ENCODE measurements at regions not wholly inside any gene's neighbourhood (a gene's known extent, or its start where the extent isn't known, plus 50 kb on each side); places are given as distances from the start of the nearest gene placed in this dataset.

DNA sequence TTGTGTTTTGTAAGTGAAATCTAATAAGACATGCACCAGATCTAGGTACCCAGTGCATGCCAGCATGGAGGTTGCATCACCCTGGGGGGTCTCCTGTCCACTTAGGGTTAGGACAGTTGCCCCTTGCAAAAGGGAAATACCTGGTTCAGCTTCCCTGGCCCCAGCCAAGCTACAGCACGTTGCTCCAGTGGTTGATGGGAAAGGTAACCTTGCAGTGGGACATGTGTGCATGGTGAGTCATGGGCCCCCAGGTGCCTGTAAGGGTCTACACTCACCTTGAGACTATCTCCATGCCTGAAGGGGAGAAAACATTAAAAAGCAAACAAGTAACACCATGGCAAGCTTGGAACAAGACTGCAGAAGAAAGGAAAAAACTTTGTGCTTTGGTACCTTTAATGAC is 143.9 kb downstream of the LSM5 start:
- DNase-seq, result no peak

DNA sequence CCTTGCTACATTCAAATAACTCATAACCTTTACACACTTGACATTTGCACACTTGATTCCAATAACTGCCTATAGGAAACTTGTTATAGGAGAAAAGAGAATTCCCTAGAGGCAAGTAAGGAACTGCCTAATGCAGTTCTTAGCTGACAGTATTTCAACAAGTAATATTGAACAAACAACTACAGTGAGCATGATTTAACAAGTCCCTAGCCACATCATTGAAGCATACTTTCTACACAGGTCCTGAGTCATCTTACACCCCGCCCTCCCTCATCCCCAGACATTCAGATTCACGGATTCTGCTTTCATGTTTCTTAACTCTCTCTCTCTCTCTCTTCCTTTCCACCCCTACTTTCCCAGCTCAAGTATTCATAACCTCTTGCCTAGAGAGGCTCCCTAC is 153.5 kb downstream of the LSM5 start:
- DNase-seq, result no peak

DNA sequence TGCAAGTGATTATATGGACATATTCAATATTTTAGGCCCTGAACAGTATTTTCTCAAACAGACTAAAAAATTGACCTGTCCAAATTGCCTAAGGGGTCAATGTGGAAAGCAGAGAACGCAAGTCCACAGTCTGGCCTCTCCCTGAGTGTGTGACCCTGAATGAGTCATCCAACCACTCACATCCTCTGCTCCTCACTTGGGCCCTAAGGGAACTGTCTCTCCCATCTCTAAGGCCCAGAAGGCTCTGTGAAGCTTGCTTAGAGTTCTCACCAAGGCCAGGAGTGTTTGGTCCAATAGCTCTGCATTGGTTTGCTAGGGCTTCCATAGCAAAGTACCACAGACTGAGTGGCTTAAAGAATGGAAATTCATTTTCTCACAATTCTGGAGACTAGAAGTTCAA is 155.1 kb downstream of the LSM5 start:
- DNase-seq, result no peak

DNA sequence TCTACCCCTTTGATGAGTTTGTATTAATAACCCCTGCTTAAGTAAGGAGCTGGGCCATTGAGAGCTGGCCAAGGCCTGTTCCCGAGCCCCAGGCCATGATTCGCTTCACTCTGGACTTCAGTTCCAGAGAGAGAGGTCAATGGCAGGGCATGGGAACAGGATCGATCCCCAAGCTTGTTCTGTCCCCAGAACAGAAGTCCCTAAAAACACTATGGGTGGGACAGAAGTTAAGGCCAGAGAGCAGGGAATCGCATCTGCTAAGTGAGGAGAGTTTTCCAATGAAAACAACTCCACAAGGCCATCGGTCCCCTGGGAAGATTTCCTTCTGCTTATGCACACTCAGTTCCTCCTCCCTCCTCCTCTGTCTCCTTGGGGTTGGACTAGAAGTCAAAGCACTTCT is 159.6 kb downstream of the LSM5 start:
- DNase-seq, result no peak

DNA sequence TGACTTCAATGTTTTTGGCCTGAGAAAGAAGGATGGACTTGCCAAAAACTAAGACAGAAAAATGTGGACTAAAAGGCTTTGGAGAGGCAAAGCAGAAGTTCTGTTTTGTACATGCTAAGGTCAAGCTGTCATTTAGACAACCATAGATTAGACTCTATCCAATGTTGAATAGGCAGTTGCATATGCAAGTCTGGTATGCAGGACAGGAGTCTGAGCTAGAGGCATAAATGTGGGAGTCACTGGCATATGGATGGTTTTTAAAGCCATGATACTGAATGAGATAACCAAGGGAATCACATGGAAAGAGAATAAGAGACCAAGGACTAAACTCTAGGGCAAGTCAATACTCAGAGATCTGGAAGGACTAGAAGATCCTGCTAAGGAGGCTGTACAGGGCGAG is 164.1 kb downstream of the LSM5 start:
- DNase-seq, result no peak

DNA sequence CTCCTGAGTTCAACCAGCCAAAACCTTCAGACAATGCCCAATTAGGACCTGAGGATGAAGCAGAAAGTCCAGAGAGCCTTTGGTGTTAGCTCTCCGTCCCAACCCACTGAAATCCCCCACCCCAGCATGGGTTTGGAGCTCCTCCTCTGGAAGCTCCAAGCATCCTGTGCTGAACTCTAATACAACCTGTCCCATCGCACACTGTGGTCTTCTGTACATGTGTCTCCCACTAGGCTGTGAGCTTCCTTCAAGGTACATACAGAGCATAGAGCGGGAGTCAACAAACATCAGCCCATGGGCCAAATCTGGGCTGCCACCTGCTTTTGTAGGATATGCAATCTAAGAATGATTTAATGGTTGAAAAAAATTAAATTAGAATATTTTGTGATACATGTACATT is 166.5 kb downstream of the LSM5 start:
- DNase-seq, result no peak

DNA sequence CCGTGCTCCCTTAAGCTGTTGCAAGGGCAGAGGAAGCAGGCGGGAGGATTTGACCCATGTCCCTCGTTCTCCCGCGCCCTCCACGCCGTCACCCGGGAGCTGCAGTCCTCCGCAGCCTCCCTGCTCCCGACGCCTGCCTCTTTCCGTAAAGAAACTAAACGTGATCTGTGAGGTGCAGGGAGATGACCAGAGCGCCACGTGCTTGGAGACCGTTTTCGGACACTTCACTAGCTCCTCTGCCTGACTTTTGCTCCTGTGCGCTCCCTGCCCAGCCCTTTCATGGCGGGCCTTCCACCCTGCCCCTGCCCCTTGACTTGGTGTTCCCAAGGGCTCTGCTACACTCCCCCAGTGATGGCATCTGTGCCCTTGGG is 171.2 kb downstream of the LSM5 start:
- DNase-seq, result no peak

DNA sequence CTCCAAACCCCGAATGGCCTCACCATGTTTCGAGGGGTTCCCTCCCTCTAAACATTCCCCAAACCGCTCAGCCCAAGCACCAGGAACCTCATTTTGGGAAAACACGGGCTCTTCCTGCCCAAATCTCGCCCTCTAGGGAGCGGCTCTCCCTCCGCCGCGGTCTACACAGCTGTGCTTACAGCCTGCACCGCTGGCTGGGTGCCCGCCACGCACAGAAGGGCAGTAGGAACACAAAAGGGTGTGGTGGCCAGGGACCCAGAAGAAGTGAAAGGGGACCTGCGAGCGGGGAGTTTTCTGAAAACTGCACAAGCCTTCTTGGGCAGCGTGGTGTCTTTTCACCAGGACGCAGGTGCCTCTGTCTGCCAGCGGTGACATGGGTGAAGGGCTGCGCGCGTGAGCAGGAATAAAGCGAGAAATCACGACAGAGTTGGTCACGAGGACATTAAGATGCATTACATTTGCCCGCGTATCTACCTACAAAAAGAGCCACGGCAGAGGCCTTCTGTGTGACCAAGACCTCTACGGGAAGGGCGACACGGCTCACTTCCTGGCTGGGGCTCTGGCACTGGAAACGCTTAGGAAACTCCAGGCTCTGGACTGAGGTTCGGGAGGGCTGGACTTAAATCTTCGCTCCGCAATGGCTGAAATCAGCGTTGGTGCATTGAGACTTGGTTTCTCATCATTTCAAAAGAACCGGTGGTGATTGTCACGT is 171.7 kb downstream of the LSM5 start:
- no peak for DNase-seq

DNA sequence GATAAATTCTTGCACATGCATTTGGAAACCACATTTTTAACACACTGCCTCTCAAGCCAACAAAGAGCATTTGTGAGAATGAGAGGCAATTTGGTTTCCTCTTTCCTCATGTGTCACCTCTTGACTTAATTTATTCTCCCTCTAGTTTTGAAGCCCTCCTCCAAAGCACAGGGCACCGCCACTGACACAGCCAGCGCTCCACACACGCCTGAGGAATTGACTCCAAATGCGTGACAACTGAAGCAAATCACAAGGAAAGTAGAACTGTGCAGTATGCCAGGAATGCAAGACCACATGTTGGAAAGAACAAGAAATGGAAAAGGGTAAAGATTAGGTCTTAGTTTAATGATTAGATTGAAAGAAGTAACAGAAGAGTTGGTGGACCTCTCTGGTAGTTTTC is 173.3 kb downstream of the LSM5 start:
- DNase-seq, result no peak

DNA sequence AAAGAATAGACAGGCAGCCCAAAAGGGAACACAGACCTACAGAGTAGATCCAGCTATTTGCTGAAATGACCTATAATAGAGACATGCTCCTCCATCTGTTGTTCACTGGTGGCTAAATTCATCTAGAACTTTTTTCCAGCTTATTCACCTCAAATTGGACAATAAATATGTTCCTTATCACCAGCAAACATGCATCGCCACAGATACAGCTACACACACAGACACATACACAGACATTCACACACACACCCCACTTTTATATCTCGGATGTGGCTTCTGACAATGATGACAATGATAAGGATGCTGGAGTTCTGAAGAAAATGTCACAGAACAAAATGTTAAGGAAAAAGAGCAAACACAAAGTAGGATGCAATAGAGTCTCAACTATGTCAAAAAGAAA is 175.4 kb downstream of the LSM5 start:
- no peak for DNase-seq

DNA sequence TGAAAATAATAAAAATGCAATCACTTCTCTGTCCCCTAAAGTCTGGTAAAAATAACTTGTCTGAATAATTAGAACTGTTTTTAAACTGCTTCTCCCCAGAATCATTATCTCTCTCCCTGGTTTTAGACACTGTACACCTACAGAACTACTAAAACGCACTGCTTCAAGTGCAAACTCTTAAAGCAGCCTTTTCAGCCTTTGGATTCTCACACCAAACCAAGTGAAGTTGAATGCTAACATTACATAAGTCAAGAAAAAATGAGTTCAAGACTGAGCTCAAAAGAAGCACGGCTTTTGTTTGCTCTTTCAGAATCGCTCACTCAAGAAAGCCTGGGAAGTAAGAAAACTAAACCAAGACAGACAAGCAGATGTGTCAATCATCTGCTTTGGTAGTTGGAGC is 188.8 kb downstream of the LSM5 start:
- DNase-seq, result no peak

DNA sequence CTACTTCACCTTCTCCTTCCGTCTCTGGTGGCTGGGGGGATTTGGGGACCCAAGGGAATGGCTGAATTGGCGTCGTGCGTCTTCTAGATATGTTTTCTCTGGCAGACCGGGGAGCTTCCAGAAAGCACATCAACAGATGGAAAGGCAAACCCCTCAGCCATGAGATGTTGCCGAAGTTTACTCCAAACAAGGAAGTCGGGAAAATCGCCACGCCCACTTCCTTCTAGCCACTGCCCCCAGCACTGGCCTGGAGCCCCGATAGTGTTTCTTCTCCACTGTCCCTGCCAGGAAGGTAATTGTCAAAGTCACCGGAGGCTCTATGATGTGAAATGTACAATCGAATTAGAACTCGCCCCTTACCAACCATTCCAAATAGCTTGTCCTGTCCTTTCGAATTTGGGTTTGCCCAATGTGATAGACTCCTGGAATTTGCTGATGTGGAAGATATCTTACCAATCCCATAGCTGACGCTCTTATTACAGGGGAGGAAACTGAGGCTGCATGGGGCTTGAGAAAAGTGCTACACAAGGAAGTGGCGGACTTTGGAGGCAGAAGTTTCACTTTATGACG is 191.0 kb downstream of the LSM5 start:
- DNase-seq, result no peak

DNA sequence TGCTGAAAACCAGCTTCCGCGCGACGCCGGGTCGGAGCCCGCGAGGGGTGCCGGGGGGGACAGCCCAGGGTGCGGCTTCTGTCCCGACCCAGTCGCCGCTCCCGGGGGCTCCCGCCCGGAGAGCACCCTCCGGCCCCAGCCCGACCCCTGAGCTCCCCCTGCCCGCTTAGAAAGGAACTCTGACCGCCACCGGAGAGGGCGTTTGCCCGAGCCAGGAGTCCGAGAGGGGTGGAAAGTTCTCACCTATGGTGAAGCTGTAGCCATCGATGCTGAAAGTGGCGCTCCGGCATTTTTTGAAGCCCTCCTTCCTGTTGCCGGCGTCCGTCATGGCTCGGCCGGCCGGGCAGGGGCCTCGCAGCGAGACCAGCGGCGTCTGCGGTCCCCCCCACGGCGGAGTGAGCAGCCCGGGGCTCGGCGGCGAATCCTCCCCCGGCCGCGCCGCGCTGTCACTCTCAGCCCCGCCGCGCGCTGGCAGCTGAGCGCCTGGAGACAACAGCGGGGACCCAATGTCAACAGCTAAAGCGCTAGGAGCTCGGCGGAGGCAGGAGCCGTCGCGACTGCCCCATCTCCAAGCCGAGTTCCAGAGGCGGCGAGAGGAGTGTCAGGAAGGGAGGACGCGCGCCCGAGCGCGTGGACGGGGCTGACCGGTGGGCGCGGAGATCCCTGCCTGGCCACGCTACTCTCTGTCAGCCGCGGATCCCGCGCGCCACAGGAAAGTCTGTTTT is 191.6 kb downstream of the LSM5 start:
- DNase-seq, result no peak

DNA sequence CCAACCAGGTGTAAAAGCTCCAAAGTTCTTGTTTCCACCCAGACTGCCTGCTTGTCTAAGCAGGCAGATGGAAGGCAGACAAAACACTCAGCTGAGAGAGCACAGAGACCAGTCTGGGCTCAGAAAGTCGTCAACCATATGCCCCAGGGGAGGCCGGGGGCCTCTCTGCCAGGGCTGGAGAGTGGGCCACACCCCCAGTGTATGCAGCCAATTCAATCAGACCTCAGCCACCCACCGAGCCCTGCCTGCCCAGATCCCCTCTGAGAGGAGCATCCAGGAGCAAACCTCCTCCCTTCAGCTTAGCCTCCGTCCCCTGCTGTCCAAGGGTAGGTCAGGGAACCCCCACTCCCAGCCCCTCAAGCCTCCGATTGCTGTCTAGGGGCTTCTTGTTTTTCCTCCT is 196.3 kb downstream of the LSM5 start:
- no peak for DNase-seq

DNA sequence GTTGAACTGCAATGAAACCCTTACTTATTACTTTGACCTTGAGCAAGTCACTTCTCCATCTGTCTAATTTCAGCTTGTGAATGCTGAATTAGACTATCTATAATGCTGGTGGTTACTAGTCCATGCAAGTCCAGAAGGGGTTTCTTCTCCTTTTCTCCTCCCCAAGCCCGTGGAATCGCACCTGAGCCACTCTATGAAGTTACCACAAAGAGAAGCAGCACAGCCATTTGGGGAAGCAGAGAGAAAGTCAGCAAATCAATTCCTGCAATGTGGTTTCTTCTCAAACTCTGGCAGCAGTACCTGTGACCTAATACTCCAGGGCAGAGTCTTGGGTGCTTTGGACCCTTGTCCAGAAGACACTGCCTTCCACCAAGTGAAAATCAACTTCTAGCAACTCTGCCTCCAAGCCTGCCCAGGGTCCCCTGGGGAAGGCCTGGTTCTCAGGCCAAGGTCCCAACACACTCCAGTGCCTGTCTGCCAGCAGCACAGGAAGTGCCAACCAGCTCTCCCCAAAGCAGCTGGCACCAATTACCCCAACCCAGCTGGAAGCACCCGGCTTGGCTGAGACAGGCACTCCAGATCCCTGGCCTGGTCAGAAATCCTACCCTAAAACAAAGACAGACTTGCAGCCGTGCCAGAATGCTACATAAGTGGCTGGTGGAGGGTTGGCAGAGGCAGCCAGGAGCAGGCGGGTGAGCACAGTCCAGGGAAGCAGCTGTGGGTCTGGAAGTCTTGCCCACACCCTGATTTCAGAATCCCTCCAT is 200.3 kb downstream of the LSM5 start:
- DNase-seq, result peak in 10 of 14 donors; percentile 2 to 81 (median 54)

DNA sequence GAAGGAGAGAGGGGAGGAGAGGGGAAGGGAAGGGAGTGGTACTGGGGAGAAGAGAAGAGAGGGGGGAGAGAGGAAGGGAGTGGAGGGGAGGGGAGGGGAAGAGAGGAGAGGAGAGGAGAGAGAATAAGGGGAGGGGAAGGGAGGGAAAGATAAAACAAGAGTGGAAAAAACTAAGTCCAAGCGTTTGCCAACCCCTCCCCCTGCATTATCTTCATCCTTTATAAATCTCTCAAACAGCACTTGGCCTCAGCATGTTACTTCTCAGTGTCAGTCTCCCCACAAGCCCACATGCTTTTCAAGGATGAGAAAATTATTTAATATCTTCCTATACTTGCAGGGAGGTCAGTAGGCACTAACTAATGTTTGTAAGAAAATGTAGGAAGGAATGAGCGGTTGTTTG is 204.5 kb downstream of the LSM5 start:
- DNase-seq, result no peak

DNA sequence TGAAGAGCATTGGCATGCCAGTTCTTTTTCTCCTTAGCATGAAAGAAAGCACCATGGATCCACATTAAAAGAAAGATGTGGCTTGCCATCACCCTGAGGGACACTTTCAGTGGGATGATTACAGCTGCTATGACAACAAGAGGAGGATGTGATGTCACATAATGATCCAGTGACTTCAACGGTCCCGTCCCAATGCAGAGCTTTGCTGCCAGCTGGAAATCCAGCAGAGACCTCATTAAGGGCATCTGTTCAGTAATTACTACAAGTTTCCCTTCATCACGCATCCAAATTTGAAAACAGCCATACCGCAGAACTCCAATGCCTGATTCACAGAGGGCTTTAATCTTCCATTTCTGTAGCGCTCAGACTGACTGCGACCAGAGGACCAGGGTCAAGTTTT is 206.6 kb downstream of the LSM5 start:
- DNase-seq, result no peak

DNA sequence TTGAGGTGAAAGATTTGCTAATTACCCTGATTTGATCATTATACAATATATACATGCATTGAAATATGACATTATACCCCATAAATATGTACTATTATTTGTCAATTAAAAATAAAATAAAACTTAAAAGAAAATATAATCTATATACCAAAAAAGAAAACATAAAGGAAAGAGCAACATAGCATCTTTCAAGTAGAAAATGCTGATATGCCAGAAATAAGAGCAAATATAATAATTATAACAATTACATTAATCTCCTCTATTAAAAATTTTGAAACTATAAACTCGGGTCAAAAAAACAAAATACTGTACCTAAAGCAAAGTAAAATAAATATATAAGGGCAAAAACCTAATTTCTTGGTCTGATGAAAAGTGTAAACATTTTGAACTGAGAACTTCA is 209.3 kb upstream of the PDE1C start:
- DNase-seq, result no peak

DNA sequence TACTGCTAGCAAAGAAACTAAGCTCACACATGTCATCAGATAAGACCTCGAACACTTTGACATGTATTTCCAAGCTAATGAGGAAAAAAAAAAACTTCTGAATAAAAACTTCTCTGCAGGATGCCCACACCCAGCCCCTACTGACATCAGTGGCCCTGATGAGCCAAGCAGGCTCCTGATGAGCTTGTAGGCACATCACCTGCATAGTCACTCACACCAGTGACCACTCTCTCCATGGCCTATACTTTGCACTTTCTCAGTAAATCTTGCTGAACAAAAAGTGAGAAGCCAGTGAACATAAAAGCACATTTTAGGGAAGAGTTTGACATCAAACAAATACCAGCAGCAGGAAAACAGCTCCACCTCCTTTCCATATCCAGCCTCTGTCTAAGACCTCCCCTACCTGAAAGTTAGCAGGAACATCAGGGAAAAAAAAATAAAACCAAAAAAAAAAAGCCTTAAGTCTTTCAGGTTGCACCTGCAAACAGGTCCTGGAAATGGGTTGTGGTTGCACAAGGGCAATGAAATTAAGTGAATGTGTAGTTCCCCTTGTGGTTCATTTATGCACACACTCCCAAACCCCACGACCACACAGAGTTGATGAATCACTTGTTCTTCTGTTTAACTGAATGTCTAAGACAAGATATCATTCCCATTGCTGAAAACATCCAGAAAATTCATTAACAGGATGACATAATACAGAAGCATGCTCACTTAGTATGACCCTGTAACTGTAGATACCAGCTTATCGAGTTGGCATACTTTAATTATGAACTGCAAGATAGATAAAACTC is 205.2 kb upstream of the PDE1C start:
- DNase-seq, result no peak

DNA sequence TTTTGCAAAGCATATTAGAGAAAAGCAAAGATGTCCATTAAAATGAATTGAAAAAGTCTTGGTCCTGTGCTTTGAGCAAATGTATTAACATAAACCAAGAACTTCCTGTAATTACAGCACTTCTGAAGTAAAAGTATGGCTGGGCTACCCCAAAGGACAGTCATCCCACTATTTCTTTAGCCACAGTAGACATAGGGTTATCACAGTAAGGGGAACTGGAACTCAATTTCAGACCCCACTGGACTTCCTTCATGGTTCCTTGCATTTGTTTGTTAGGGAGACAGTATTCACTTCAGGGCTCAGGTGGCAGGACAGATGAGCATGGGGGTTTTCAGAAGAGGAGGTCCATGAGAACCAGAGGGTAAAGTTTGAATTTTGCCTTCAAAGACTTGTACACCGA is 203.1 kb upstream of the PDE1C start:
- no peak for DNase-seq

DNA sequence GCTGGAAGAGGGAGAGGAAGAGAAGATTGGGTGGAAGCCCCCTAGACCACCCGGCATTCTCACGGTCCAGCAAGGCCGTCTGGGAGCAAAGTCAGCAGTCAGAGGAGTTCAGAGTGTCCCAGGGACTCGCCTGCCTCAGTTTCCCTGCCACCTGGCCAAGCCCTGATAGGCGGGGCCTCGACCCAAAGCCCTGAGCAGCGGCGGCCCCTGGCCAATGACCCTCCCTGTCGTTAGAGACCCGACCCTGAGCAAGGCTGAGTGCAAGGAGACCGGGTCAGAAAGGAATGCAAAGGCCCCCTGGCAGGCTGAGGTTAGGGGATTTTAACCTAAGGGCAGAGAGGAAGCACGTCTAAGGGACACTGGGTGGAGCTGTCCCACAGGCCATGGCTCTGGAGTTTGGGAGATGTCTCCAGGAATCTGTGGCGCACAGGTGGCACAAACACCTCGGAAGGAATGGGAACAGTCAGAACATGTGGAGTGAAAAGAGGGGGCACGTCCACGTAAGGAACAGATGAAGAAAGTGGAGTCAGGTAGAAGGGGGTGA is 196.8 kb upstream of the PDE1C start:
- DNase-seq, result no peak

DNA sequence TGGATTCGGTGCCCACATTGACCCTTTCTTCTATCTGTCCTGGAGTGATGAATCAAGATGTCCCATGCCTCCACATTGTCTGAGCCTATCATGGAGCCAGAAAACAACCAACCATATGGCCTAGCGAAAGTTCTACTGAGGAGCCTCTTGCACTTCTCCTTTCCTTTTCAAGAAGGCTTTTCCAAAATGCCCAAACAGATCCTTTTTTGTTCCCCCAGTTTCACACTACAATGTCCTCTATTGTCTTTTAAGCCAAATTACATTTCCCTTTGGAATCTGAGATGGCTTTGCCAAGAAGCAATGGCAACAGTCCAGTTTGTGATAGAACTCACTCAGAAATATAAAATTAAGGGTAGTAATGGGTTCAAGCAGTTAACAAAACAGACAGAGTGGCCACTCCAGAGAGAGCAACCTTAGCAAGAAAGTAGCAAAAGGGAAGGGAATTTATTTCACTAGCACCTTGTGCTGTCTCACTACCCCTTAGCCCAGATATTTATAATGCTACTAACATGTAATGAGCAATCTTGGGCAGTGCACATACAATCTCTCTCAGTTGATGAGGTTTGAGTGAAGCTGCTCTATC is 194.6 kb upstream of the PDE1C start:
- no peak for DNase-seq
